Islet precursor cell (in vitro differentiated cells): ENCODE measurements at regions not wholly inside any gene's neighbourhood (a gene's known extent, or its start where the extent isn't known, plus 50 kb on each side); places are given as distances from the start of the nearest gene placed in this dataset.
"Not testable (repeated sequence)": the region's sequence is repeated elsewhere in the genome, so short reads cannot be mapped to it uniquely, and the experiment has no call there.

Experiments used
- DNase-seq: peaks from one replicate; pipeline ENCODE4 v3.0.0-alpha.2; 2018

DNA sequence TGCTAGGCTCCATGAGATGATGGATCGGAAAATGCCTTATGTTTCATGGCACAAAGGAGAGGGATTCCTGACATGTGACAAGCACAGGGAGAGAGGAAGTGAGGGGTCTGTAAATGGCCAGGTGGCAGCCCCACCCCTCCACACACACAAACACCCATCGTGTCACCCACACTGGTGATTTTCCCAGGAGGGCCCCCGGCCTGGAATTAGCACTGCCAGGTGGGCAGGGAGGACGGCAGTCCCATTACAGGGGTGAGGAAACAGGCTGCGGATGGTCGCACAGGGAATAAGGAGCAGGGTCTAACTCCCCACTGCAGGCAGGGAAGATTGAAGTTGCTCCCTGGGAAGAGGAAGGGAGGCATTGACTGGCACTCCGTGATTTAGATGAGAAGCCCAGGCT is 395.3 kb upstream of the ZNF337 start:
- DNase-seq: not testable (repeated sequence)

DNA sequence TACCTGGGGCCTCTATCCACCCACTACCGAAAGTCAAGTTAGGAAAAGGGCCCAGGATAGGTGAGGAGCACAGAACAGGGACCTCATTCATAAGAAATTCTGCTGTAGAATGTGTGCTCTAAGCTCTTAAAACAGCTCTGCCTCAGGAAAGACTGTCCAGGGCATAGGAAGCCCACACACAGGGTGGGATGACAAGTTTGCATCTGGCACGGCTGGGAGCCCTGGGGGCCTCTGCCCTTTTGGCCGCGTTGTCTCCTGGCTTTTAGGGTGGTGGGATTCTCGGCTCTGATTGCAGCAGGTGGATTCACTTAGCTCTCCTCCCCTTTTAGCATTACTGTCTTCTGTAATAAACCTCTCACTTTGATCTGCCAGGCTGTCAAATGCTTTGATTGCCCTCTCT is 389.5 kb upstream of the ZNF337 start:
- not testable (repeated sequence) for DNase-seq

GRCh38 chr20:26073972-26074371 is 377.3 kb upstream of the ZNF337 start:
- DNase-seq: not testable (repeated sequence)

GRCh38 chr20:26059324-26059723 is 362.7 kb upstream of the ZNF337 start:
- DNase-seq: not testable (repeated sequence)

DNA sequence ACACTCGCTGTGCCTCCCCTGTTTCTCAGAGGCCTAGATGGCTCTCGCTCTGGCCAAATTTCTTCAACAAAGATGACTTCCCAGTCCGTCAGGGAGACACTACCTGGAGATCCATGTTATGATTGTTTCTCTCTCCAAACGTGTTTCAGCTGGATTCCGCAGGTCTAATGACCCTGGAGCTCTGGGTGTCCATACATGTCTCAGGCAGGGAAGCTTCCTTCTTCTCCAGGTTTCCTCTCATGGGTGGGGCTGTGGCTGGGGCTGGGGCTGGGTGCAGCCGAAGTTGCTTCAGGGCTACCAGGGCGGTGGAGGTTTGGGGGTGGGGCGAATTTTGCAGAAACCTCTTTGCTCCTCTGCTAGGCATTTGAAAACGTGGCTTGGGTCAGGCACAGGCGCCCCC is 361.8 kb upstream of the ZNF337 start:
- not testable (repeated sequence) for DNase-seq

- not testable (repeated sequence) for DNase-seq
Measured at GRCh38 chr20:26057135-26057752, 360.6 kb upstream of the ZNF337 start.

DNA sequence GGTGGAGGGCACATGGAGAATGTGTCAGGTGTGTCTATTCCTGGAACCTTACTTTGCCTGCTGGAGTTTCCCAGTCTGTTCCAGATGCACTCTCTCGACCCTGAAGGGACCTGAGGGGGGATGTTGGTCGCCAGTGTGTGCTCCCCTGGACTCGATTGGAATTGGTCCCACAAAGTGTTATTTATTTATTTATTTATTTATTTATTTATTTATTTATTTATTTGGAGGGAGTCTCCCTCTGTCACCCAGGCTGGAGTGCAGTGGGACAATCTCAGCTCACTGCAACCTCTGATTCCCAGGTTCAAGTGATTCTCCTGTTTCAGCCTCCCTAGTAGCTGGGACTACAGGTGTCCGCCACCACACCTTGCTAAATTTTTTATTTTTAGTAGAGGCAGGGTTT is 329.1 kb upstream of the ZNF337 start:
- not testable (repeated sequence) for DNase-seq

DNA sequence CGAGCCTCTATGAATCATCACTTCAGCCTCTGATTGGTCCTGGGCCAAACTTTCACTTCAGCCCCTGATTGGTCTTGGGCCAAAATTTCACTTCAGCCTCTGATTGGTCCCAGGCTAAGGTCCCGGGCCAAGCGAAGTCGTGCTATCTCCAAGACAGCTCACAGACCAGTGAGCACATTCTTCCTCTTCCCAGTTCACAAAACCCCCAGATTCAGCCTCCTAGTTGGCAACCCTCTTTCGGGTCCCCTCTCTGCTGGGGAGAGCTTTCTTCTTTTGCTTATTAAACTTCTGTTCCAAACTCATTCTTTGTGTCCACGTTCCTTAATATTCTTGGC is 314.3 kb upstream of the ZNF337 start:
- not testable (repeated sequence) for DNase-seq

GRCh38 chr20:26010224-26010941 is 313.7 kb upstream of the ZNF337 start:
- not testable (repeated sequence) for DNase-seq

DNA sequence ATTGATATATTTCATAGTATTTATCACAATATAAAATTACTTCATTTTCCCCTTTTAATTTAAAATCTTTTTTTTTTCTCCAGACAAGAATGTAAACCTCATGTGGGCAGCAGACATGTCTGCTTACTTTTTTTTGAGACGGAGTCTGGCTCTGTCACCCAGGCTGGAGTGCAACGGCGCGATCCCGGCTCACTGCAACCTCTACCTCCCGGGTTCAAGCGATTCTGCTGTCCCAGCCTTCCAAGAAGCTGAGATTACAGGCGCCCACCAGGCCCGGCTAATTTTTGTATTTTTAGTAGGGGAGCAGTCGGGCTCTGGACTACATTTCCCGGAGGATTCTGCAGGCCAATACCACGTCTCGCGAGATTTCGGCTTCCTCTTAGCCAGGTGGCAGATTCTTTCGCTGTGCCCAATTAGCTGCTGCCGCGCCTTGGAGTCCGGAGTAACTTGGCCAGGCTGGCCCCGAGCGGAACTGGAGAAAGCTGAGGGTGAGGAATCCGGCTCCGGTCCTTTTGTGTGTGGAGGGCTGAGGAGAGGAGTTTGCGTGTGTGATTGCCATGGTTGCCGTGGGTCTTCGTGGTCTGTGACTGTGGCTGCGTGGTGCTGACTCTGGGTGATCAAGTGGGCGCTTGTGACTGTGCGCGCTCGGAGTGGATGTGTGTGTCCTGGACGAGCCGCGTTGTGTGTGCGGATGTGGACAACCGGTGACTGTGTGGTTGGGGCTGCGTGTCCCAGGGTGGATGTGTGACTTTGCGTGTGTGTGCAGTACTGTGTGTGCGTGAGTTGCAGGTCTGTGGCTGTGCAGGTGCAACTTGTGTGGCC is 313.0 kb upstream of the ZNF337 start:
- peak; percentile 92 for DNase-seq

DNA sequence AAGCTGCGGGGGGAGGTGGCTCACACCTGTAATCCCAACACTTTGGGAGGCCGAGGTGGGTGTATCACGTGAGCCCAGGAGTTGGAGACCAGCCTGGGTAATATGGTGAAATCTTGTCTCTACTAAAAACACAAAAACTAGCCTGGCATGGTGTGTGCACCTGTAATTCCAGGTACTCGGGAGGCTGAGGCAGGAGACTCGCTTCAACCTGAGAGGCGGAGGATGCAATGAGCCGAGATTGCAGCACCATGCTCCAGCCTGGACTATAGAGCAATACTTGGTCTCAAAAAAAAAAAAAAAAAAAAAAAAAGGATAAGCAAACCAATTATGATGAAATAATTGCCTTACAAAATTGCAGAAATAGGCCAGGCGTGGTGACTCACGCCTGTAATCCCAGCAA is 311.4 kb upstream of the ZNF337 start:
- not testable (repeated sequence) for DNase-seq

DNA sequence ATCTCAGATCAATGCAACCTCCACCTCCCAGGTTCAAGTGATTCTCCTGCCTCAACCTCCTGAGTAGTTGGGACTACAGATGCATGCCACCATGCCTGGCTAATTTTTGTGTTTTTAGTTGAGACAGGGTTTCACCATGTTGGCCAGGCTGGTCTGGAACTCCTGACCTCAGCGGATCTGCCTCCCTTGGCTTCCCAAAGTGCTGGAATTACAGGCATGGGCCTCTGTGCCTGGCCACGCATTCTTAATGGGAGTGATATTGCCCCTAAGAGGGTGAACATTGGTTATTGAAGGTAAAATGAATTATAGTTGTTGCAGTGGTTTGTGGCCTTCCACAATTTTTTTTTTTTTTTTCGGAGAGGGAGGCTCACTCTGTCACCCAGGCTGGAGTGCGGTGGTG is 309.5 kb upstream of the ZNF337 start:
- not testable (repeated sequence) for DNase-seq

DNA sequence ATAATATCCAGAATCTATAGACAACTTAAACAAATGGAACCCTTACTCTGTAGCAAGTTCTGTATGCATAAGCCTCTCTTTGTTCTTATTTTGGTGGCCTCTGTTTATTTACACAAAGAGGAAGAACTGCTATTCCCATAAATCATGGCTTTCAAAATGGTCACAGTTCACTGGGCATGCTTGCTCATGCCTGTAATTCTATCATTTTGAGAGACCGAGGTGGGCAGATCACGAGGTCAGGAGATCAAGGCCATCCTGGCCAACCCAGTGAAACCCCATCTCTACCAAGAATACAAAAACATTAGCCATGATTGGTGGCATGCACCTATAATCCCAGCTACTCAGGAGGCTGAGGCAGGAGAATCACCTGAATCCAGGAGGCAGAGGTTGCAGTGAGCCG is 307.3 kb upstream of the ZNF337 start:
- not testable (repeated sequence) for DNase-seq

- not testable (repeated sequence) for DNase-seq
Measured at GRCh38 chr20:25997367-25998038, 300.9 kb upstream of the ZNF337 start.

GRCh38 chr20:25992146-25992545 is 295.5 kb upstream of the ZNF337 start:
- DNase-seq: no peak

GRCh38 chr20:25991756-25992130 is 295.1 kb upstream of the ZNF337 start:
- DNase-seq: no peak

DNA sequence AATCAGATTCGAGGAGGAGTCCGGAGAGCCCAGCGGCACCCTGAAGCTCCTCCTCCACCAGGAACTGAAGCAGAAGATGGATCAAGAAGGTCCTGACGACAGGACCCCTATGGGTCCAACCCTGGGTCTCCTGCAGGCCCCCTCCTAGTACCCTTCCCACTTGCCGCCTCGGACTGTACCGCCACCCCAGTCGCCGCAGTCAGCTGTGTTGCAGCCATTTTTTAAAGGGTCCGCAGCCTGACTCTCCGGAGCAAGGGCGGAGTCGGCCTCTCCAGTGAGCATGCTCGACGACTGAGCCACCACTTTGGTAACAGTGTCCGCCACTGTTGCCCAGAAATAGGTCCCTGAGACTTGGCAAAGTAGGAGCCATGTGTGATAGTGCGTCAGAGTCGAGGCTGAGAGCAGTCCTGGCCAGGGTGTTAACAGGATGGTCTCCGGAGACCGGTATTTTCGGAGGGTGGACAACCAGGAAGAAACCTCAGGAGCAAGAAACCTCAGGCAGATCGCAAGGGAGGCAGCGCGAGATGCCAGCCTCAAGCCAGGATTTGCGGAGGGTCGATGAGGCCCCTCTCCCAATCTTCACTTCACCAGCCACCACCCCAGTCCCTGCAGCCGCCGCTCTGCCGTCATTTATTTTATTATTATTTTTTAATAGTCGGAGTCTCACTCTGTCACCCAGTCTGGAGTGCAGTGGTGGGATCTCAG is 294.6 kb upstream of the ZNF337 start:
- no peak for DNase-seq

DNA sequence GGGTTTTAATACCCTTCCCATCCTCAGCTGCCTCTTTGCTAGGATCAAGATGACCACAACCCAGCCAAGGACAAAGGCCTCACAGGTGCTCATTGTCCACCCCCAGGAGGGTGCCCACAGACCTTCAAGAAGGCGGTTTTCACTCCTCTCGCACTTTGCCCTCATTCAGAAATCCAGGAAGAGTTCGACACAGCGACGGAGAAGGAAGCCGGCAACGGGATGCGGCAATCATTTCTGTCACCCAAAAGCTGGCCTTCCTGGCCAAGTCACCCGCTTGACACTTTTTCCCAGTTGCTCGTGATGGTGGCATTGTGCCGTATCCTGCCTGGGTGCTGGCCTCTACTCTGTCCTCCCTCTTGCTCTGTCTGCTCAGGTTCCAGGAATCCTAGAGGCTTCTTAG is 293.0 kb upstream of the ZNF337 start:
- not testable (repeated sequence) for DNase-seq

DNA sequence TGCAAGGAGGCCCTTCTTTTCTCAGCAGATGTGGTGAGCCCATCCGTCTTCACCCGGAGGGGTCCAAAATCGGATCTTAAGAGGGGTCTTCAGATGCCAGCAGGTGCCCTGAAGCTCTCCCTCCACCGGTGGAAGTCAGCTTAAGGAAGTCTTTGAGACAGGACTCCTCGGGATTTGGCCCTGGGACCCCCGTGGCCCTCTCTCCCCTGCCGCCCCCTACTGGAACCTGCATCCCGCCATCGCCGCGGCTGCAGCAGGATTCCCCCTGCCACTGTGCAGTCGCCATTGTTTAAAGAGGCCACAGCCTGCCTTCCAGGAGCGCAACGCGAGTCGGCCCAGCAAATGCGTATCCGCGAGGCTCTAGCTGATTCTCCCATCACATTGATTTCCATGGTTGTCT is 292.5 kb upstream of the ZNF337 start:
- no peak for DNase-seq

- DNase-seq: not testable (repeated sequence)
Measured at GRCh38 chr20:25987928-25988560, 291.4 kb upstream of the ZNF337 start.

DNA sequence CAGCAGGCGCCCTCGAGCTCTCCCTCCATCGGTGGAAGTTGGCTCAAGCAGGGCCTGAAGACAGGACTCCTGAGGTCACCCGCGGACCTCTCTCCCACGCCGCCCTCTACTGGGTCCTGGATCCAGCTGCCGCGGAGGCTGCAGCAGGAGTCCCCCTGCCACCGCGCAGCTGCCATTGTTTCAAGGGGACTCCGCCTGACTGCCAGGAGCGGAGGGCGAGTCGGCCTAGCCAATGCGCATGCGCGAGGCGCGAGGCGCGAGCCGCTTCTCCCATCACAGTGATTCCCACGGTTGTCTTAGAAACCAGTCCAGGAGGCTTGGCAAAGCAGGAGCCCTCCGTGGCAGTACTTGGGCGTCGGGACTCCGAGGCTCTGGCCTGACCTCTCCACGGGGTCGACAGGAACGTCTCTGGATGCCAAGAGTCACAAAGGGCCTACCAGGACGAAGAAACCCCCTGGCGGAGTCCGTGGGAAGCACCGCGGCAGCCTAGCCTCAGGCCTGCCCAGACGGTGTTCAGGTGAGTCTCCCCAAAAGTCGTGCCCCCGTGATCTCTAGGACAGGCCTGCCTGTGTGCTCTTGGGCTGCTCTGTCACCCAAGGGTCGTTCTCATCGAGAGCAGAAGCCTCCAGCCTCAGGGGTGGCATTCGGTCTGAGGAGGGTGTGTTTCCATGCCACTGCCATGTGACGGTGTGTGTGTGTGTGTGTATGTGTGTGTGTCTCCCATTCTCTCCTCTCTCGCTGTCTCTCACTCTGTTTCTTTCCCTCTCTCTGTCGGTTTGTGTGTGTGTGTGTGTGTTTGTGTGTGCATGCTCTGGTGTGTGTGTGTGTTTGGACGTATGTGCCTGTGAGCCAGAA is 290.6 kb upstream of the ZNF337 start:
- peak; percentile 87 for DNase-seq
